ENCODE measurements at regions not wholly inside any gene's neighbourhood (a gene's known extent, or its start where the extent isn't known, plus 50 kb on each side); places are given as distances from the start of the nearest gene placed in this dataset.
A peak's percentile ranks its signal among the peaks of the same experiment; 100 is the strongest.

GRCh38 chr17:36728030-36728991 is 126.9 kb downstream of the MRM1 start:
- DNase-seq (ENCODE audit: low read depth in 2 of 2): peak in 1 of 2 donors; percentile 8

DNA sequence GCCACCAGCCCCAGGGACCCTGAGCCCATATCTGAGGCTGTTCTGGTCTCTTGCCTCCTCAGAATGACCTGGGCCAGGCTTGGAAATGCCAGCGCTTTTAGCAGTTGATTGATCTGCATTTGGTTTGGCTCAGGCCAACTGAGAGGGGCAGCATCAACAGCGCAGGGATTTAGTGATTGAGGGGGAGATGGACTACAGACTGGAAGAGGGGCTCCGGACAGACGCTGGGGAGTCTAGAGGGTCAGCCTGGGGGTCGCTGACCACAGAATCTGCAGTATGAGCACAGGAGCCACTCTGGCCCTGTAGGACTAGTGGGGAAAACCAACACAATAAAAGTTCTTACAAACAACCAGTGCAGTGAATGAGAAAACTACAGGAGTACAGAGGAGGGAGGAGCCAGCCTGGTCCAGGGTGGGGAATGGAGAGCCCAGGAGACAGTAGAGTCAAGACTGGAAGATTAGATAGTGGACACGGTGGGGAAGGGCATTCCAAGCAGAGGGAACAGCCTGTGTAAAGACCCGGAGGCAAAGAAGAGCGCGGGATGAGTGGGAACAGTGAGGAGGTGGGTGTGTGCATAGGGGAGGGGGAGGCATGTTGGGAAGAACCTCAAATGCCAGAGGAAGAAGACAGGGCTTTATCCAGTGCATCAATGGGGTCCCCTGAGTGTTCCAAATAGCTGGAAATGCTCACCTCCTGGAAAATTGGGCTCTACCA is 128.9 kb downstream of the MRM1 start:
- no peak for DNase-seq (ENCODE audit: low read depth in 2 of 2)

GRCh38 chr17:36730857-36731490 is 129.6 kb downstream of the MRM1 start:
- no peak for DNase-seq (ENCODE audit: low read depth in 2 of 2)

DNA sequence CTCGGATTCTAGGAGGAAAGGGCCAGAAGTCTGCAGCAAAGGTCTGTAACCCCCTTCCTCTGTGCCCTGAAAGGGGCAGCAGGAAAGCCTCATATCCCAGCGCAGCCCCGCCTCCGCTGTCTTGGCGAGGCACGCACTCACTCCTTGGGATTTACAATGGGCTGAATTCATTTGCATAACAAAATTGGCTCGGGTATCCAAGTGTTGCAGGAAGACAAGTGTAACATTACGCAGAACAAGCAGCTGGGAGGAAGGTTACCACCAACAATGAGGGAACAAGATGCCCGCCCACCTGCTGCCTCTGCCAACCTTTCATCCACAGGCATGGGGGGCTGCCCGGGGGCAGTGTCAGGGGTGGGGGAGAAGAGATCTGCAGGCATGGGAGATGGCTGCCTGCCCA is 130.4 kb downstream of the MRM1 start:
- DNase-seq (ENCODE audit: low read depth in 2 of 2): no peak

GRCh38 chr17:36732351-36732750 is 131.0 kb downstream of the MRM1 start:
- DNase-seq (ENCODE audit: low read depth in 2 of 2): no peak

DNA sequence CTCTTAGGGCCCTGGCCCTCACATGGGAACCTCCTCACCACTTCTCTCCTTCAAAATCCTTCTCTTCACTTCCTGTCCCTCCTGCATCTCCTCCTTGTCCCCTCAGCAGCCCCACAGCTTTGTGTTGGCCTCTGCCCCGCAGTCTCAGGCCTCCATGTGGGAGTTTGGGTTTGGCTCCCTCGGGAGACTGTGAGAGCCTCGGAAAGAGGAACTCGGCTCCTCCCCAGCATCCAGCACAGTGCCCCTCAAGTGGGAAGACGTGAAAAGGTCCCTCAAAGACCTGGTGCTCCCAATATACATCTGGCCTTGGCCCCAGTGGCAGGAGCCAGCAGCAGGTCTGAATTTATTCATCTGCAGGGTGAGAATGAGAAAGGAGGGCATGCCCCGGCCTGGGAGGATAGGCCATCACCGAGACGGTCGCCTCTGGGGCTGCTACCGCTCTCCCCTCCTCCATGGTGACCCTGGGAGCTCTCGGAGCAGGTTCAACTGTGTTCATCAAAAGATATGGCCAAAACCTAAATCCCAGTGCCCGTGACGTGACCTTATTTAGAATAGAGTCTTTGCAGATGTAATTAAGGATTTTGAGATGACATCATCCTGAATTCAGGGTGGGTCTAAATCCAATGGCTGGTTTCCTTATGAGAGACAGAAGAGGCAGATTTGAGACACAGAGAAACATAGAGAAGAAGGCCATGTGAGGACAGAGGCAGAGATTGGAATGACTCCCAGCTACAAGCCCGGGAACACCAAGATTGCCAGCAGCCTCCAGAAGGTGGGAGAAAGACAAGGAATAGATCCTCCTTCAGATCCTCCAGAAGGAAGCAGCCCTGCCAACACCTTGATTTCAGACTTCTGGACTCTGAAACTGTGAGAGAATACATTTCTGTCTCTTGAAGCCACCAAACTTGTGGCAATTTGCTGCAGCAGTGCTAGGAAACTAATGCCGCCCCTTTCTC is 135.1 kb downstream of the MRM1 start:
- no peak for DNase-seq (ENCODE audit: low read depth in 2 of 2)

DNA sequence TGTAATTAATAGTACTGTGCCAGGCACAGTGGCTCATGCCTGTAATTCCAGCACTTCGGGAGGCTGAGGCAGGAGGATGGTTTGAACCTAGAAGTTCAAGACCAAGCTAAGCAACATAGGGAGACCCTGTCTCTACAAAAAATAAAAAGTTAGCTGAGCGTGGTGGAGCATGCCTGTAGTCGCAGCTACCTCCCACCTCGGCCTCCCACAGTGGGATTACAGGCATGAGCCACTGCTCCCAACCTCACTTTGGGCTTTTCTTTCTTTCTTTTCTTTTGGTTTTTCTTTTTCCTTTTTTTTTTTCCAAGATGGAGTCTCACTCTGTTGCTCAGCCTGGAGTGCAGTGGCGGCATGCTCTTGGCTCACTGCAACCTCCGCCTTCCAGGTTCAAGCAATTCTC is 137.8 kb downstream of the MRM1 start:
- no peak for DNase-seq (ENCODE audit: low read depth in 2 of 2)

GRCh38 chr17:36740157-36740556 is 138.8 kb downstream of the MRM1 start:
- no peak for DNase-seq (ENCODE audit: low read depth in 2 of 2)

DNA sequence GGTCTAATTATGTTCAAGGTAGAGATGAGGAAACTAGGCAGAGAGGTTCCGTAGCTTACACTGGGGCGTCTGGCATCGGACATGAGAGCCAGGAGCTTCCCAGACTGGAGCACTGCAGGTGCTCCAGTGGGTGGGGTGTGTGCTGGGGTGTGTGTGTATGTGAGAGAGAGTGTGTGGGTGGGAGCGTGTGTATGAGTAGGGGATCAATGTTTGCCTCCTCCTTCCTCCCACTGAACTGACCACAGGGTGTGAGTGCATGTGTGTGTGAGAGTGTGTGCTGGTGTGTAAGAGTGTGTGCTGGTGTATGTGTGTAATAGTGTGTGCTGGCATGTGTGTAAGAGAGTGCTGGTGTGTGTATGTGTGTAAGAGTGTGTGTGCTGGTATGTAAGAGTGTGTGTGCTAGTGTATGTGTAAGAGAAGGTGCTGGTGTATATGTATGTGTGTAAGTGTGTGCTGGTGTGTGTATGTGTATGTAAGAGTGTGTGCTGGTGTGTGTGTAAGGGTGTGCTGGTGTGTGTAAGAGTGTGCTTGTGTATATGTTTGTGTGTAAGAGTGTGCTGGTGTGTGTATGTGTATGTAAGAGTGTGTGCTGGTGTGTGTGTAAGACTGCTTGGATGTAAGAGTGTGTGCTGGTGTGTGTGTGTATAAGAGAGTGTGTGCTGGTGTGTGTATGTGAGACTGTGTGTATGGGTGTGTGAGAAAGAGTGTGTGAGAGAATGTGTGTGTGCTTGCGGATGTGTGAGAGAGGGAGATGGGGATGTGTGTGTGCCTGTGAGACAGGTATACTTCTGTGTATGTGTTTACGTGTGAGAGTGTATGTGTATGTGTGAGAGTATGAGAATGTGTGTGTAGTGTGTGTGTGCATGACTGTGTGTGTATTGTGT is 139.9 kb downstream of the MRM1 start:
- DNase-seq (ENCODE audit: low read depth in 2 of 2): no peak

GRCh38 chr17:36742267-36743000 is 141.1 kb downstream of the MRM1 start:
- DNase-seq (ENCODE audit: low read depth in 2 of 2): no peak

DNA sequence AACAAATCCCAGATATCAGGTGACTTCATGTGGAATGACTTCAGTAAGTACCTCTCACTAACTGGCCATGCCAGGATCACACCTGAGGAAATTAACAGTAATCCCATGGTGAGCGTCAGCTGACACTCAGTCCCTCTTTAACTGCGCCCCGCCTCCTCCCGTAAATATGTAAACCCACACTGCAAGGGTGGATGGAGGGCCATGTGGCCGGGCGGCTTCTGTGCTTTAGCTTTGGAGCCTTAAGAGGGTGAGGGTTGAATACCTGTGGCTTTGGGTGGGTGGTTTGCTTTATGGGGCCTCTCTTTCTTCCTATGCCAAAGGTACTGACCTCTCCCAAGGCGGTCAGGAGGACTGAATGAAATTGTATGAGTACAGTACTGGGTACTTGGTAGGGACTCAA is 141.7 kb downstream of the MRM1 start:
- no peak for DNase-seq (ENCODE audit: low read depth in 2 of 2)

GRCh38 chr17:36746381-36747053 is 145.1 kb downstream of the MRM1 start:
- no peak for DNase-seq (ENCODE audit: low read depth in 2 of 2)

GRCh38 chr17:36747861-36748260 is 146.5 kb downstream of the MRM1 start:
- no peak for DNase-seq (ENCODE audit: low read depth in 2 of 2)

GRCh38 chr17:36748272-36748671 is 146.9 kb downstream of the MRM1 start:
- DNase-seq (ENCODE audit: low read depth in 2 of 2): no peak

GRCh38 chr17:36749493-36749892 is 148.1 kb downstream of the MRM1 start:
- DNase-seq (ENCODE audit: low read depth in 2 of 2): no peak

- no peak for DNase-seq (ENCODE audit: low read depth in 2 of 2)
These were observed 149.0 kb downstream of the MRM1 start for GRCh38 chr17:36750316-36750885.

DNA sequence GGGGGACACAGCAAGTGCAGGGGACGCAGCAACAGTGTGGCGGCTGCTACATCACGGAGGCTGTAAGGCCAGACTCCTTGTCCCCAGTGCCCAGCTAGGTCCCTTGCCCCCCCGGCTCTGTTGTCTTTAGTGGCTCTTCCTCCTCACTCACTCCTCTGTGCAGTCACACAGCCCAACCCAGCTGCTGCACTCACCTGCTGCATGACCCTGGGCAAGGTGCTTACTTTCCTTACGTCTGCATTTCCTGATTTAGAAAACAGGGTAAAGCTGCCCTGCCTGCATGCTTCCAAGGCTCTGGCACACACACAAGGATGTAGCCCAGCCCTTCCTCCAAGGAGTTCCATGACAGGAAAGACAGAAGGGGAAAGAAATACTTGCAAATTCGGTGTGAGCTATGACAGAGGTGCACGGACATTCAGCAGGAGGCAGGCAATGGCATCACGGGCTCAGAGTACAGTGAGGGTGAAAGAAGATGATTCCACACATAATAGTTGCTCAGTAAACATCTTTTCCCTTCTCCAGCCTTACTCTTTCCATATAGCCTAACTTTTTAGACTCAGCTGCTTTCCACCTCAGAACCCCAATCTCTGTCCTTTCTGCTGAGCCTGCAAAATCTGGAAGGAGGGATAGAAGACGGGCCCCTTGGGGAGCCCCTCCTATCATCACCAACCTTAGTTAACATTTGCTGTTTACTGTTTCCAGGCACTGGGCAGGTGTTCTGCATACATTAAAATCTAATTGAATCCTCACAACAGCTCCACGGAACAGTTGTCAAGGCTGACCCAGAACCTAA is 150.9 kb downstream of the MRM1 start:
- no peak for DNase-seq (ENCODE audit: low read depth in 2 of 2)

GRCh38 chr17:36755586-36755985 is 154.2 kb downstream of the MRM1 start:
- peak; percentile 4 to 8 for DNase-seq (ENCODE audit: low read depth in 2 of 2)

Data from stimulated activated CD8-positive, alpha-beta memory T cell treated with anti-CD3 and anti-CD28 coated beads, Interleukin-15, amount 100 ng/mL, for 48 hours (primary cell).